HEK293 (cell line): ENCODE measurements at regions not wholly inside any gene's neighbourhood (a gene's known extent, or its start where the extent isn't known, plus 50 kb on each side); places are given as distances from the start of the nearest gene placed in this dataset.
A peak's percentile ranks its signal among the peaks of the same experiment; 100 is the strongest.

Source experiments
- CTCF ChIP-seq: fragments of 450-650 bp; formaldehyde crosslinking; IDR thresholded peaks from 2 replicates; pipeline ENCODE4 v1.5.1; 2016; ENCODE audit warnings: missing biosample characterization, missing genetic modification characterization
- HOXA7 ChIP-seq: sonication (generic); formaldehyde crosslinking; IDR thresholded peaks from 2 replicates; pipeline ENCODE4 v1.8.1; 2022; ENCODE audit warnings: missing genetic modification reagents, borderline replicate concordance
- PBX3 ChIP-seq: sonication (generic); formaldehyde crosslinking; IDR thresholded peaks from 2 replicates; pipeline ENCODE4 v1.8.1; 2022; ENCODE audit warnings: mild to moderate bottlenecking, moderate library complexity, missing genetic modification reagents
- ZBTB1 ChIP-seq: fragments of 450-650 bp; formaldehyde crosslinking; IDR thresholded peaks from 2 replicates; pipeline ENCODE4 v1.5.1; 2016; ENCODE audit warnings: missing biosample characterization, missing genetic modification characterization
- ZFP3 ChIP-seq: fragments of 450-650 bp; formaldehyde crosslinking; IDR thresholded peaks from 2 replicates; pipeline ENCODE4 v1.5.1; 2016; ENCODE audit warnings: low read depth, missing biosample characterization, missing genetic modification characterization
- ZNF404 ChIP-seq: fragments of 450-650 bp; formaldehyde crosslinking; IDR thresholded peaks from 2 replicates; pipeline ENCODE4 v1.5.1; 2017; ENCODE audit warnings: missing biosample characterization, missing genetic modification characterization
- ZNF416 ChIP-seq: fragments of 450-650 bp; formaldehyde crosslinking; IDR thresholded peaks from 2 replicates; pipeline ENCODE4 v1.5.1; 2016; ENCODE audit warnings: missing biosample characterization, missing genetic modification characterization
- ZNF426 ChIP-seq: fragments of 450-650 bp; formaldehyde crosslinking; IDR thresholded peaks from 2 replicates; pipeline ENCODE4 v1.5.1; 2017; ENCODE audit warnings: missing biosample characterization, missing genetic modification characterization, mild to moderate bottlenecking, inconsistent platforms, moderate library complexity
- ZNF433 ChIP-seq: fragments of 450-650 bp; formaldehyde crosslinking; IDR thresholded peaks from 2 replicates; pipeline ENCODE4 v1.5.1; 2016; ENCODE audit warnings: missing biosample characterization, missing genetic modification characterization, low read depth
- ZNF510 ChIP-seq: fragments of 450-650 bp; formaldehyde crosslinking; IDR thresholded peaks from 2 replicates; pipeline ENCODE4 v1.5.1; 2018; ENCODE audit warnings: mild to moderate bottlenecking, missing genetic modification characterization, missing biosample characterization; ENCODE audit not compliant: insufficient replicate concordance
- ZNF747 ChIP-seq: fragments of 450-650 bp; formaldehyde crosslinking; IDR thresholded peaks from 2 replicates; pipeline ENCODE4 v1.5.1; 2016; ENCODE audit warnings: missing biosample characterization, missing genetic modification characterization
- TF ChIP-seq, protein P1 (sequence below): fragments of 450-650 bp; formaldehyde crosslinking; IDR thresholded peaks from 2 replicates; pipeline ENCODE4 v1.5.1; 2016; ENCODE audit warnings: missing biosample characterization, missing genetic modification characterization

GRCh38 chrX:51047950-51048349 lies 137.4 kb downstream of the BMP15 start:
- TF ChIP-seq ZNF433 (tag by site-specific recombination), result no peak
- TF ChIP-seq ZFP3 (tag by site-specific recombination), result no peak
- TF ChIP-seq, protein P1, sequence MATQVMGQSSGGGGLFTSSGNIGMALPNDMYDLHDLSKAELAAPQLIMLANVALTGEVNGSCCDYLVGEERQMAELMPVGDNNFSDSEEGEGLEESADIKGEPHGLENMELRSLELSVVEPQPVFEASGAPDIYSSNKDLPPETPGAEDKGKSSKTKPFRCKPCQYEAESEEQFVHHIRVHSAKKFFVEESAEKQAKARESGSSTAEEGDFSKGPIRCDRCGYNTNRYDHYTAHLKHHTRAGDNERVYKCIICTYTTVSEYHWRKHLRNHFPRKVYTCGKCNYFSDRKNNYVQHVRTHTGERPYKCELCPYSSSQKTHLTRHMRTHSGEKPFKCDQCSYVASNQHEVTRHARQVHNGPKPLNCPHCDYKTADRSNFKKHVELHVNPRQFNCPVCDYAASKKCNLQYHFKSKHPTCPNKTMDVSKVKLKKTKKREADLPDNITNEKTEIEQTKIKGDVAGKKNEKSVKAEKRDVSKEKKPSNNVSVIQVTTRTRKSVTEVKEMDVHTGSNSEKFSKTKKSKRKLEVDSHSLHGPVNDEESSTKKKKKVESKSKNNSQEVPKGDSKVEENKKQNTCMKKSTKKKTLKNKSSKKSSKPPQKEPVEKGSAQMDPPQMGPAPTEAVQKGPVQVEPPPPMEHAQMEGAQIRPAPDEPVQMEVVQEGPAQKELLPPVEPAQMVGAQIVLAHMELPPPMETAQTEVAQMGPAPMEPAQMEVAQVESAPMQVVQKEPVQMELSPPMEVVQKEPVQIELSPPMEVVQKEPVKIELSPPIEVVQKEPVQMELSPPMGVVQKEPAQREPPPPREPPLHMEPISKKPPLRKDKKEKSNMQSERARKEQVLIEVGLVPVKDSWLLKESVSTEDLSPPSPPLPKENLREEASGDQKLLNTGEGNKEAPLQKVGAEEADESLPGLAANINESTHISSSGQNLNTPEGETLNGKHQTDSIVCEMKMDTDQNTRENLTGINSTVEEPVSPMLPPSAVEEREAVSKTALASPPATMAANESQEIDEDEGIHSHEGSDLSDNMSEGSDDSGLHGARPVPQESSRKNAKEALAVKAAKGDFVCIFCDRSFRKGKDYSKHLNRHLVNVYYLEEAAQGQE (tag by site-specific recombination), result no peak
- no peak for TF ChIP-seq HOXA7
- TF ChIP-seq ZNF416 (tag by site-specific recombination), result no peak
- TF ChIP-seq CTCF (tag by site-specific recombination), result 0 out of 2 replicates have a peak, but pooled peaks have one; percentile 16
- no peak for TF ChIP-seq PBX3 (CRISPR knock-in tag)
- no peak for TF ChIP-seq ZNF404 (tag by site-specific recombination)
- no peak for TF ChIP-seq ZNF426 (tag by site-specific recombination)
- no peak for TF ChIP-seq ZBTB1
- no peak for TF ChIP-seq ZNF747 (tag by site-specific recombination)
- no peak for TF ChIP-seq ZNF510
